Vagina (tissue), 2 donors: ENCODE measurements at regions not wholly inside any gene's neighbourhood (a gene's known extent, or its start where the extent isn't known, plus 50 kb on each side); places are given as distances from the start of the nearest gene placed in this dataset.

Experiments used
- DNase-seq, 2 donors: peaks; one replicate each; pipeline ENCODE4 v3.0.0-alpha.2; 2017; ENCODE audit errors: extremely low spot score in 2 of 2
- H3K27ac ChIP-seq: fragments of 200-600 bp; sonication (generic); one replicate; pipeline ENCODE4 v1.5.1; 2019
- H3K27me3 ChIP-seq: fragments of 200-600 bp; sonication (generic); one replicate; pipeline ENCODE4 v1.5.1; 2019
- H3K36me3 ChIP-seq, 2 donors: fragments of 200-600 bp; sonication (generic); one replicate each; pipeline ENCODE4 v1.5.1; 2017 to 2019
- H3K4me1 ChIP-seq: fragments of 200-600 bp; sonication (generic); one replicate; pipeline ENCODE4 v1.5.1; 2019
- H3K4me3 ChIP-seq, 2 donors: fragments of 200-600 bp; sonication (generic); 1 replicate in 1 of 2; 2 replicates in 1 of 2; pipeline ENCODE4 v1.5.1; 2016 to 2019
- H3K9me3 ChIP-seq: fragments of 200-600 bp; sonication (generic); one replicate; pipeline ENCODE4 v1.5.1; 2019
- POLR2A ChIP-seq, 2 donors: fragments of 450-650 bp; IDR thresholded peaks; one replicate each; pipeline ENCODE4 v1.6.1; 2017; ENCODE audit warnings: antibody characterized with exemption in 2 of 2, mild to moderate bottlenecking in 2 of 2, moderate library complexity in 2 of 2
- POLR2AphosphoS5 ChIP-seq, 2 donors: sonication (generic); formaldehyde crosslinking; IDR thresholded peaks; one replicate each; pipeline ENCODE4 v1.9.0; 2017; ENCODE audit warnings: antibody characterized with exemption in 2 of 2, mild to moderate bottlenecking in 2 of 2, low read depth in 1 of 2; ENCODE audit not compliant: insufficient read depth in 1 of 2
- intact Hi-C: fragments of 100-400 bp; cut with DNase I; formaldehyde crosslinking; loops from one replicate; pipeline ENCODE4 v1.15.1; 2023
- TF ChIP-seq, protein P1 (sequence below), 3 experiments: fragments of 450-650 bp in 2 of 3; fragments of 200-600 bp in 1 of 3; sonication (generic) in 1 of 3; IDR thresholded peaks; one replicate each; pipeline ENCODE4 v1.5.1; 2017 to 2019; ENCODE audit warnings: antibody characterized with exemption in 3 of 3, mild to moderate bottlenecking in 2 of 3, moderate library complexity in 2 of 3

DNA sequence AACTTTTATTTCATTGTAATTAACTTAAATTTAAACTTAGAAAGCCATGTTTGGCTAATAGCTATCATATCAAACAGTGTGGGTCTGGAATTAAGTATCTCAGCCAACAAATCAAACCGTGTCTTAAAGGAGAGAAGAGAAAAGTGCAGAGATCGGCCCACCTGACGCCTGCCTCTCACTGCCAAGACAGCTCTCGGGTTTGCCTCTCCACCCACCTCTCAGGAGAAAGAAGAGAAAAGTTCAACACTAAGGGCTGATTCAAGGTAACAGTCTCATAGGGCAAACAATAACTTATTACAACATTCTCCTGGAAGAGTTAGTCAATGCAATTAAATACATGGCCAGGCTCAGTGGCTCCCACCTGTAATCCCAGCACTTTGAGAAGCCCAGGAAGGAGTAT lies 64.8 kb upstream of the PRR20G start:
- Histone ChIP-seq H3K36me3 (no peaks in the 10 kb centered on the region), H3K4me3 (no peak overlapping the region), H3K9me3 (no peaks in the 10 kb centered on the region), H3K4me1 (no peaks in the 10 kb centered on the region), H3K27me3 (no peaks in the 10 kb centered on the region), H3K27ac (no peak overlapping the region)
- intact Hi-C loops: no loop called here
- peak; percentile 22 to 31 for DNase-seq
- TF ChIP-seq POLR2A (IDR thresholded peaks at IDR 0.05): no peak
- TF ChIP-seq, protein P1, sequence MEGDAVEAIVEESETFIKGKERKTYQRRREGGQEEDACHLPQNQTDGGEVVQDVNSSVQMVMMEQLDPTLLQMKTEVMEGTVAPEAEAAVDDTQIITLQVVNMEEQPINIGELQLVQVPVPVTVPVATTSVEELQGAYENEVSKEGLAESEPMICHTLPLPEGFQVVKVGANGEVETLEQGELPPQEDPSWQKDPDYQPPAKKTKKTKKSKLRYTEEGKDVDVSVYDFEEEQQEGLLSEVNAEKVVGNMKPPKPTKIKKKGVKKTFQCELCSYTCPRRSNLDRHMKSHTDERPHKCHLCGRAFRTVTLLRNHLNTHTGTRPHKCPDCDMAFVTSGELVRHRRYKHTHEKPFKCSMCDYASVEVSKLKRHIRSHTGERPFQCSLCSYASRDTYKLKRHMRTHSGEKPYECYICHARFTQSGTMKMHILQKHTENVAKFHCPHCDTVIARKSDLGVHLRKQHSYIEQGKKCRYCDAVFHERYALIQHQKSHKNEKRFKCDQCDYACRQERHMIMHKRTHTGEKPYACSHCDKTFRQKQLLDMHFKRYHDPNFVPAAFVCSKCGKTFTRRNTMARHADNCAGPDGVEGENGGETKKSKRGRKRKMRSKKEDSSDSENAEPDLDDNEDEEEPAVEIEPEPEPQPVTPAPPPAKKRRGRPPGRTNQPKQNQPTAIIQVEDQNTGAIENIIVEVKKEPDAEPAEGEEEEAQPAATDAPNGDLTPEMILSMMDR (IDR thresholded peaks at IDR 0.05): no peak
- no peak for TF ChIP-seq POLR2AphosphoS5 (IDR thresholded peaks at IDR 0.05; ENCODE audit: insufficient read depth in 1 of 2, low read depth in 1 of 2)

- Histone ChIP-seq H3K36me3 (no peaks in the 10 kb centered on the region), H3K4me1 (no peaks in the 10 kb centered on the region), H3K27me3 (no peaks in the 10 kb centered on the region), H3K9me3 (no peaks in the 10 kb centered on the region), H3K4me3 (no peak overlapping the region), H3K27ac (no peak overlapping the region)
- intact Hi-C loops: no loop called here
- DNase-seq: peak; percentile 70 to 93
- TF ChIP-seq, protein P1 (IDR thresholded peaks at IDR 0.05): no peak
- TF ChIP-seq POLR2AphosphoS5 (IDR thresholded peaks at IDR 0.05; ENCODE audit: insufficient read depth in 1 of 2, low read depth in 1 of 2): no peak
Observed at GRCh38 chr3:127351775-127352350, 64.0 kb upstream of the PRR20G start.

DNA sequence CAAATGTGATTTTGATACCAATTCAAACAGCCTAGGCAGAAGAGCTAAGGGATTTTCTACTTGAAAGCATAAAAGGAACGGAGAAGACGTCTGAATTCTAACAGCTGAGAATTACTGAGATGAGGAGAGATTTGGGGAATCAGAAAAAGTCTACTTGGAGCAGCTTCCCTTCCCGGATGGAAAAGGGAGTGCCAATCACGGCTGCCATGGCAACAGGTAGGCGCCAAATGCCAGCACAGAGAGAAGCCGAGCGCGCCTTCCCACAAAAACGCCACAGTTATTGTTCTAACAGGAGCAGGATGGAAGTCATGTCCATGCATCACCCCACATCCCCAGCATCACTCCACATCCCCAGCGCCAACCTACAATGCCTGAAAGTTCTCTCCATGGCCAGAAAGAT lies 63.5 kb upstream of the PRR20G start:
- no peak overlapping the region for H3K4me3 ChIP-seq
- intact Hi-C loops: no loop called here
- no peaks in the 10 kb centered on the region for H3K36me3 ChIP-seq
- no peaks in the 10 kb centered on the region for H3K9me3 ChIP-seq
- no peak overlapping the region for H3K27ac ChIP-seq
- TF ChIP-seq POLR2AphosphoS5 (IDR thresholded peaks at IDR 0.05; ENCODE audit: insufficient read depth in 1 of 2, low read depth in 1 of 2) (no peak), POLR2A (IDR thresholded peaks at IDR 0.05) (no peak)
- TF ChIP-seq, protein P1 (IDR thresholded peaks at IDR 0.05): no peak
- no peaks in the 10 kb centered on the region for H3K27me3 ChIP-seq
- peak in 1 of 2 donors; percentile 56 for DNase-seq
- H3K4me1 ChIP-seq: no peaks in the 10 kb centered on the region

GRCh38 chr3:127350172-127351050 lies 62.6 kb upstream of the PRR20G start:
- H3K9me3 ChIP-seq: no peaks in the 10 kb centered on the region
- no peak overlapping the region for H3K27ac ChIP-seq
- TF ChIP-seq POLR2A (IDR thresholded peaks at IDR 0.05) (no peak), POLR2AphosphoS5 (IDR thresholded peaks at IDR 0.05; ENCODE audit: insufficient read depth in 1 of 2, low read depth in 1 of 2) (no peak)
- TF ChIP-seq, protein P1 (IDR thresholded peaks at IDR 0.05): no peak
- peak; percentile 77 to 87 for DNase-seq
- intact Hi-C loops: no loop called here
- no peak overlapping the region for H3K4me3 ChIP-seq
- no peaks in the 10 kb centered on the region for H3K4me1 ChIP-seq
- no peaks in the 10 kb centered on the region for H3K36me3 ChIP-seq
- no peaks in the 10 kb centered on the region for H3K27me3 ChIP-seq
